SJCRH30 (cell line): ENCODE measurements at regions not wholly inside any gene's neighbourhood (a gene's known extent, or its start where the extent isn't known, plus 50 kb on each side); places are given as distances from the start of the nearest gene placed in this dataset.
A peak's percentile ranks its signal among the peaks of the same experiment; 100 is the strongest.
"Not testable (repeated sequence)": the region's sequence is repeated elsewhere in the genome, so short reads cannot be mapped to it uniquely, and the experiment has no call there.

Source experiments
- DNase-seq, 2 experiments: peaks; one replicate each; pipeline ENCODE4 v3.0.0-alpha.2; 2015 to 2020
- H3K27ac ChIP-seq: fragments of 250-450 bp; sonication (Bioruptor Pico); 2 replicates; pipeline ENCODE4 v1.5.1; 2020; ENCODE audit warnings: mild to moderate bottlenecking, moderate library complexity
- H3K27me3 ChIP-seq: fragments of 250-450 bp; sonication (Bioruptor Pico); 2 replicates; pipeline ENCODE4 v1.5.1; 2020; ENCODE audit warnings: mild to moderate bottlenecking, moderate library complexity
- H3K36me3 ChIP-seq: fragments of 250-450 bp; sonication (Bioruptor Pico); 2 replicates; pipeline ENCODE4 v1.5.1; 2020; ENCODE audit warnings: mild to moderate bottlenecking, moderate library complexity
- H3K4me1 ChIP-seq: fragments of 250-450 bp; sonication (Bioruptor Pico); 2 replicates; pipeline ENCODE4 v1.5.1; 2020; ENCODE audit warnings: mild to moderate bottlenecking, moderate library complexity
- H3K4me3 ChIP-seq: fragments of 250-450 bp; sonication (Bioruptor Pico); 2 replicates; pipeline ENCODE4 v1.5.1; 2020; ENCODE audit warnings: mild to moderate bottlenecking, moderate library complexity
- H3K9me3 ChIP-seq: fragments of 250-450 bp; sonication (Bioruptor Pico); replicated peaks from 2 replicates; pipeline ENCODE4 v1.5.1; 2020; ENCODE audit warnings: mild to moderate bottlenecking, moderate library complexity

GRCh38 chr11:13782390-13783075, 114.1 kb downstream of the FAR1 start:
- H3K36me3 ChIP-seq, result no peaks in the 10 kb centered on the region
- no peak overlapping the region for H3K27ac ChIP-seq

GRCh38 chr11:13784441-13784840, 116.0 kb downstream of the FAR1 start:
- no peaks in the 10 kb centered on the region for H3K27me3 ChIP-seq
- DNase-seq, result no peak
- no peaks in the 10 kb centered on the region for H3K9me3 ChIP-seq
- H3K27ac ChIP-seq, result no peak overlapping the region
- no peaks in the 10 kb centered on the region for H3K36me3 ChIP-seq
- H3K4me3 ChIP-seq, result no peak overlapping the region
- H3K4me1 ChIP-seq, result peaks cover 5% of the 10 kb centered on the region; the same call in 1 of the 2 replicates

More at GRCh38 chr11:13782390-13783075, 114.1 kb downstream of the FAR1 start:
- Histone ChIP-seq H3K4me3 (no peak overlapping the region), H3K9me3 (no peaks in the 10 kb centered on the region), H3K27me3 (0 out of 2 replicates have a peak, but pooled peaks cover 3% of the 10 kb centered on the region), H3K4me1 (peaks cover 5% of the 10 kb centered on the region; the same call in 1 of the 2 replicates)
- peak; percentile 76 to 81 for DNase-seq

- no peaks in the 10 kb centered on the region for H3K9me3 ChIP-seq
- no peak overlapping the region for H3K27ac ChIP-seq
- H3K36me3 ChIP-seq, result no peaks in the 10 kb centered on the region
- no peak overlapping the region for H3K4me3 ChIP-seq
- H3K4me1 ChIP-seq, result peaks cover 5% of the 10 kb centered on the region; the same call in 1 of the 2 replicates
- DNase-seq, result no peak
- H3K27me3 ChIP-seq, result no peaks in the 10 kb centered on the region
Measured at GRCh38 chr11:13784855-13785254, 116.4 kb downstream of the FAR1 start.

- DNase-seq, result no peak
- Histone ChIP-seq H3K9me3 (no peaks in the 10 kb centered on the region), H3K4me1 (peaks cover 5% of the 10 kb centered on the region; the same call in 1 of the 2 replicates), H3K27me3 (no peaks in the 10 kb centered on the region), H3K4me3 (no peak overlapping the region), H3K36me3 (no peaks in the 10 kb centered on the region), H3K27ac (no peak overlapping the region)
Measured at GRCh38 chr11:13786688-13787087, 118.2 kb downstream of the FAR1 start.

- H3K4me1 ChIP-seq, H3K27ac ChIP-seq, H3K9me3 ChIP-seq, H3K4me3 ChIP-seq, DNase-seq, H3K36me3 ChIP-seq, H3K27me3 ChIP-seq: not testable (repeated sequence)
Measured at GRCh38 chr11:13797616-13798015, 129.1 kb downstream of the FAR1 start.

GRCh38 chr11:13800901-13801300, 132.4 kb downstream of the FAR1 start:
- H3K27me3 ChIP-seq, result no peaks in the 10 kb centered on the region
- DNase-seq, result no peak
- H3K27ac ChIP-seq, result no peak overlapping the region
- H3K9me3 ChIP-seq, result peaks cover 11% of the 10 kb centered on the region; the same call in 1 of the 2 replicates
- no peak overlapping the region for H3K4me3 ChIP-seq
- H3K4me1 ChIP-seq, result no peaks in the 10 kb centered on the region
- no peaks in the 10 kb centered on the region for H3K36me3 ChIP-seq

- no peaks in the 10 kb centered on the region for H3K4me1 ChIP-seq
- H3K9me3 ChIP-seq, result no peaks in the 10 kb centered on the region
- DNase-seq, result no peak
- no peaks in the 10 kb centered on the region for H3K36me3 ChIP-seq
- H3K27ac ChIP-seq, result no peak overlapping the region
- H3K27me3 ChIP-seq, result no peaks in the 10 kb centered on the region
- H3K4me3 ChIP-seq, result no peak overlapping the region
Measured at GRCh38 chr11:13818325-13818724, 144.2 kb upstream of the SPON1 start.

- Histone ChIP-seq H3K36me3 (no peaks in the 10 kb centered on the region), H3K4me1 (peaks cover 10% of the 10 kb centered on the region), H3K4me3 (no peak overlapping the region), H3K9me3 (peaks cover 12% of the 10 kb centered on the region; the same call in 1 of the 2 replicates), H3K27ac (no peak overlapping the region), H3K27me3 (no peaks in the 10 kb centered on the region)
- no peak for DNase-seq
Measured at GRCh38 chr11:13826505-13827278, 135.8 kb upstream of the SPON1 start.

GRCh38 chr11:13831696-13832095, 130.8 kb upstream of the SPON1 start:
- peaks cover 28% of the 10 kb centered on the region for H3K4me1 ChIP-seq
- no peaks in the 10 kb centered on the region for H3K27me3 ChIP-seq
- H3K4me3 ChIP-seq, result no peak overlapping the region
- peak overlapping the region; percentile 85 for H3K27ac ChIP-seq
- peak; percentile 96 to 100 for DNase-seq
- no peaks in the 10 kb centered on the region for H3K36me3 ChIP-seq
- peaks cover 12% of the 10 kb centered on the region; the same call in 1 of the 2 replicates for H3K9me3 ChIP-seq

- no peaks in the 10 kb centered on the region for H3K27me3 ChIP-seq
- H3K4me1 ChIP-seq, result peaks cover 28% of the 10 kb centered on the region
- peak; percentile 41 to 71 for DNase-seq
- H3K4me3 ChIP-seq, result no peak overlapping the region
- no peaks in the 10 kb centered on the region for H3K36me3 ChIP-seq
- H3K9me3 ChIP-seq, result peaks cover 5% of the 10 kb centered on the region; the same call in 1 of the 2 replicates
- no peak overlapping the region for H3K27ac ChIP-seq
Measured at GRCh38 chr11:13834463-13834862, 128.1 kb upstream of the SPON1 start.

- no peaks in the 10 kb centered on the region for H3K36me3 ChIP-seq
- H3K4me3 ChIP-seq, result no peak overlapping the region
- H3K9me3 ChIP-seq, result no peaks in the 10 kb centered on the region; the same call in 1 of the 2 replicates
- H3K27me3 ChIP-seq, result no peaks in the 10 kb centered on the region
- DNase-seq, result no peak
- peaks cover 18% of the 10 kb centered on the region for H3K4me1 ChIP-seq
- no peak overlapping the region for H3K27ac ChIP-seq
Measured at GRCh38 chr11:13836666-13837065, 125.9 kb upstream of the SPON1 start.

GRCh38 chr11:13837286-13837685, 125.2 kb upstream of the SPON1 start:
- Histone ChIP-seq H3K27ac (no peak overlapping the region), H3K4me3 (no peak overlapping the region), H3K36me3 (no peaks in the 10 kb centered on the region), H3K9me3 (no peaks in the 10 kb centered on the region; the same call in 1 of the 2 replicates), H3K27me3 (no peaks in the 10 kb centered on the region), H3K4me1 (peaks cover 14% of the 10 kb centered on the region)
- DNase-seq, result no peak

GRCh38 chr11:13841393-13841792, 121.1 kb upstream of the SPON1 start:
- Histone ChIP-seq H3K27ac (no peak overlapping the region), H3K9me3 (no peaks in the 10 kb centered on the region), H3K4me1 (no peaks in the 10 kb centered on the region), H3K4me3 (no peak overlapping the region), H3K36me3 (no peaks in the 10 kb centered on the region), H3K27me3 (no peaks in the 10 kb centered on the region)
- no peak for DNase-seq

GRCh38 chr11:13848031-13848430, 114.5 kb upstream of the SPON1 start:
- Histone ChIP-seq H3K4me3 (no peak overlapping the region), H3K27ac (no peak overlapping the region), H3K4me1 (peaks cover 17% of the 10 kb centered on the region), H3K27me3 (no peaks in the 10 kb centered on the region), H3K9me3 (no peaks in the 10 kb centered on the region), H3K36me3 (no peaks in the 10 kb centered on the region)
- no peak for DNase-seq
